Naive thymus-derived CD4-positive, alpha-beta T cell (primary cell): ENCODE measurements at regions not wholly inside any gene's neighbourhood (a gene's known extent, or its start where the extent isn't known, plus 50 kb on each side); places are given as distances from the start of the nearest gene placed in this dataset.

Experiments used
- ATAC-seq: fragments of 150-1000 bp; cut with Tn5 transposase; 2 replicates; pipeline ENCODE4 v1.10.0; 2021; ENCODE audit warnings: mild to moderate bottlenecking, moderate library complexity
- CTCF ChIA-PET: fragments of 350-600 bp; sonication (Branson Sonifier 250); formaldehyde crosslinking; loops from one replicate; lab custom pipeline; 2021; ENCODE audit warnings: antibody characterized with exemption; lab: Charles Lee
- POLR2A ChIA-PET: fragments of 350-600 bp; sonication (Branson Sonifier 250); formaldehyde crosslinking; loops from one replicate; lab custom pipeline; 2021; ENCODE audit warnings: antibody characterized with exemption, inconsistent platforms; lab: Charles Lee
- DNase-seq, 9 donors: peaks; one replicate each; pipeline versions ENCODE4 v3.0.0 to v3.0.0-alpha.2; 2020 to 2022; ENCODE audit warnings: mixed read lengths in 1 of 9
- H3K27ac ChIP-seq: one replicate; pipeline ENCODE4 v1.7.0; 2013; ENCODE audit warnings: mild to moderate bottlenecking, low read depth, low read length, moderate library complexity
- H3K27me3 ChIP-seq, 2 donors: one replicate each; pipeline ENCODE4 v1.7.0; 2013; ENCODE audit warnings: low read length in 2 of 2, mild to moderate bottlenecking in 2 of 2, moderate library complexity in 2 of 2; ENCODE audit not compliant: control insufficient read depth in 2 of 2, insufficient read depth in 2 of 2
- H3K36me3 ChIP-seq, 3 experiments: 1 replicate in 2 of 3; 2 replicates in 1 of 3; pipeline ENCODE4 v1.7.0; 2013; ENCODE audit warnings: low read length in 3 of 3, mild to moderate bottlenecking in 3 of 3, moderate library complexity in 1 of 3; ENCODE audit not compliant: insufficient read depth in 3 of 3, control insufficient read depth in 2 of 3
- H3K4me1 ChIP-seq, 2 donors: one replicate each; pipeline ENCODE4 v1.7.0; 2013; ENCODE audit warnings: low read length in 2 of 2, mild to moderate bottlenecking in 2 of 2, moderate library complexity in 1 of 2; ENCODE audit not compliant: control insufficient read depth in 2 of 2, insufficient read depth in 2 of 2
- H3K4me3 ChIP-seq: 2 replicates; pipeline ENCODE4 v1.7.0; 2013; ENCODE audit warnings: mild to moderate bottlenecking, low read length
- H3K9me3 ChIP-seq, 3 experiments: 1 replicate in 2 of 3; 2 replicates in 1 of 3; pipeline ENCODE4 v1.7.0; 2013; ENCODE audit warnings: low read length in 3 of 3; ENCODE audit not compliant: control insufficient read depth in 2 of 3
- H3K27ac Mint-ChIP-seq, 9 donors: one replicate each; pipeline ENCODE4 v1.8.0; 2020 to 2022; ENCODE audit warnings: mixed read lengths in 9 of 9, mild to moderate bottlenecking in 8 of 9, moderate library complexity in 5 of 9, inconsistent platforms in 2 of 9
- H3K27me3 Mint-ChIP-seq, 5 donors: one replicate each; pipeline ENCODE4 v1.8.0; 2021 to 2022; ENCODE audit warnings: mixed read lengths in 5 of 5, mild to moderate bottlenecking in 1 of 5
- H3K36me3 Mint-ChIP-seq, 5 donors: one replicate each; pipeline ENCODE4 v1.8.0; 2020 to 2022; ENCODE audit warnings: mixed read lengths in 5 of 5, mild to moderate bottlenecking in 3 of 5, inconsistent platforms in 1 of 5
- H3K4me1 Mint-ChIP-seq, 7 donors: one replicate each; pipeline ENCODE4 v1.8.0; 2020 to 2022; ENCODE audit warnings: mixed read lengths in 7 of 7, mild to moderate bottlenecking in 3 of 7, inconsistent platforms in 1 of 7
- H3K4me3 Mint-ChIP-seq, 10 donors: one replicate each; pipeline ENCODE4 v1.8.0; 2020 to 2022; ENCODE audit warnings: mild to moderate bottlenecking in 10 of 10, mixed read lengths in 10 of 10, moderate library complexity in 6 of 10, inconsistent platforms in 2 of 10
- H3K9me3 Mint-ChIP-seq, 11 donors: one replicate each; pipeline ENCODE4 v1.8.0; 2020 to 2022; ENCODE audit warnings: mixed read lengths in 11 of 11, mild to moderate bottlenecking in 4 of 11, inconsistent platforms in 1 of 11, moderate library complexity in 1 of 11
- intact Hi-C, 2 donors: fragments of 100-400 bp; cut with micrococcal nuclease; formaldehyde crosslinking; loops; one replicate each; pipeline ENCODE4 v1.15.1; 2023

GRCh38 chr12:130216031-130216430 lies 53.8 kb downstream of the FZD10 start:
- Histone ChIP-seq H3K36me3 (no peaks in the 10 kb centered on the region), H3K4me3 (no peak overlapping the region), H3K4me1 (no peaks in the 10 kb centered on the region), H3K27me3 (no peaks in the 10 kb centered on the region), H3K9me3 (no peaks in the 10 kb centered on the region), H3K27ac (no peak overlapping the region)
- Mint-ChIP-seq H3K4me1 (peaks cover 0 to 11% (median 0%) of the 10 kb centered on the region in 7 donors), H3K27ac (no peak overlapping the region), H3K27me3 (peaks cover 6 to 74% (median 49%) of the 10 kb centered on the region in 5 donors), H3K36me3 (peaks cover 0 to 19% (median 9%) of the 10 kb centered on the region in 5 donors), H3K9me3 (peaks cover 5 to 25% (median 11%) of the 10 kb centered on the region in 11 donors), H3K4me3 (no peak overlapping the region)
- intact Hi-C loops, result no loop called here
- ATAC-seq (no peak), DNase-seq (no peak)
- ChIA-PET CTCF (no interaction called here), POLR2A (no interaction called here)

- H3K27me3 ChIP-seq, result no peaks in the 10 kb centered on the region
- Mint-ChIP-seq H3K27ac (no peak overlapping the region), H3K27me3 (peaks cover 6 to 68% (median 56%) of the 10 kb centered on the region in 5 donors), H3K9me3 (peaks cover 5 to 29% (median 11%) of the 10 kb centered on the region in 11 donors), H3K4me3 (no peak overlapping the region), H3K36me3 (peaks cover 0 to 19% (median 9%) of the 10 kb centered on the region in 5 donors), H3K4me1 (peaks cover 0 to 4% (median 0%) of the 10 kb centered on the region in 7 donors)
- POLR2A ChIA-PET, result no interaction called here
- H3K4me1 ChIP-seq, result no peaks in the 10 kb centered on the region
- no peak overlapping the region for H3K27ac ChIP-seq
- no peaks in the 10 kb centered on the region for H3K36me3 ChIP-seq
- ATAC-seq, result no peak
- DNase-seq, result no peak
- H3K9me3 ChIP-seq, result no peaks in the 10 kb centered on the region
- intact Hi-C loops, result no loop called here
- CTCF ChIA-PET, result no interaction called here
- no peak overlapping the region for H3K4me3 ChIP-seq
Observed at GRCh38 chr12:130218682-130219081, 56.4 kb downstream of the FZD10 start.

- POLR2A ChIA-PET, result no interaction called here
- DNase-seq, result no peak
- CTCF ChIA-PET, result no interaction called here
- Mint-ChIP-seq H3K9me3 (peaks cover 5 to 29% (median 9%) of the 10 kb centered on the region in 11 donors), H3K36me3 (peaks cover 0 to 14% (median 9%) of the 10 kb centered on the region in 5 donors), H3K4me3 (no peak overlapping the region), H3K4me1 (peaks cover 0 to 4% (median 0%) of the 10 kb centered on the region in 7 donors), H3K27me3 (peaks cover 6 to 59% (median 50%) of the 10 kb centered on the region in 5 donors), H3K27ac (no peak overlapping the region)
- Histone ChIP-seq H3K4me1 (no peaks in the 10 kb centered on the region), H3K36me3 (no peaks in the 10 kb centered on the region), H3K27ac (no peak overlapping the region), H3K9me3 (no peaks in the 10 kb centered on the region), H3K4me3 (no peak overlapping the region), H3K27me3 (no peaks in the 10 kb centered on the region)
- ATAC-seq, result no peak
- intact Hi-C loops, result no loop called here
Observed at GRCh38 chr12:130219929-130220705, 57.9 kb downstream of the FZD10 start.

GRCh38 chr12:130220706-130221100 lies 58.4 kb downstream of the FZD10 start:
- Histone ChIP-seq H3K4me1 (no peaks in the 10 kb centered on the region), H3K27me3 (no peaks in the 10 kb centered on the region), H3K9me3 (no peaks in the 10 kb centered on the region), H3K27ac (no peak overlapping the region), H3K36me3 (no peaks in the 10 kb centered on the region), H3K4me3 (no peak overlapping the region)
- Mint-ChIP-seq H3K27me3 (peaks cover 6 to 54% (median 45%) of the 10 kb centered on the region in 5 donors), H3K4me3 (no peak overlapping the region), H3K27ac (no peak overlapping the region), H3K36me3 (peaks cover 0 to 11% (median 9%) of the 10 kb centered on the region in 5 donors), H3K9me3 (peaks cover 5 to 26% (median 9%) of the 10 kb centered on the region in 11 donors), H3K4me1 (peaks cover 0 to 4% (median 0%) of the 10 kb centered on the region in 7 donors)
- CTCF ChIA-PET, result no interaction called here
- no peak for DNase-seq
- POLR2A ChIA-PET, result no interaction called here
- intact Hi-C loops, result no loop called here
- no peak for ATAC-seq

- no peaks in the 10 kb centered on the region for H3K27me3 ChIP-seq
- CTCF ChIA-PET, result no interaction called here
- peaks cover 6 to 49% (median 39%) of the 10 kb centered on the region in 5 donors for H3K27me3 Mint-ChIP-seq
Observed at GRCh38 chr12:130222519-130223218, 60.4 kb downstream of the FZD10 start.

GRCh38 chr12:130223767-130224244 lies 61.5 kb downstream of the FZD10 start:
- Histone ChIP-seq H3K36me3 (no peaks in the 10 kb centered on the region), H3K27ac (no peak overlapping the region), H3K9me3 (no peaks in the 10 kb centered on the region), H3K4me1 (no peaks in the 10 kb centered on the region), H3K4me3 (no peak overlapping the region), H3K27me3 (no peaks in the 10 kb centered on the region)
- Mint-ChIP-seq H3K27ac (no peak overlapping the region), H3K36me3 (peaks cover 0 to 4% (median 0%) of the 10 kb centered on the region in 5 donors), H3K9me3 (peaks cover 0 to 18% (median 4%) of the 10 kb centered on the region in 11 donors), H3K27me3 (peaks cover 6 to 51% (median 41%) of the 10 kb centered on the region in 5 donors), H3K4me3 (no peak overlapping the region), H3K4me1 (no peaks in the 10 kb centered on the region)
- ChIA-PET POLR2A (no interaction called here), CTCF (no interaction called here)
- intact Hi-C loops, result no loop called here
- ATAC-seq, result no peak
- no peak for DNase-seq

More at GRCh38 chr12:130222519-130223218, 60.4 kb downstream of the FZD10 start:
- H3K4me1 Mint-ChIP-seq, result no peaks in the 10 kb centered on the region
- H3K4me3 ChIP-seq, result no peak overlapping the region
- no peak overlapping the region for H3K4me3 Mint-ChIP-seq
- H3K36me3 ChIP-seq, result no peaks in the 10 kb centered on the region
- H3K27ac ChIP-seq, result no peak overlapping the region
- peaks cover 0 to 6% (median 0%) of the 10 kb centered on the region in 5 donors for H3K36me3 Mint-ChIP-seq
- no peaks in the 10 kb centered on the region for H3K9me3 ChIP-seq
- POLR2A ChIA-PET, result no interaction called here
- no peaks in the 10 kb centered on the region for H3K4me1 ChIP-seq
- no peak for ATAC-seq
- intact Hi-C loops, result no loop called here
- no peak overlapping the region for H3K27ac Mint-ChIP-seq
- peaks cover 0 to 15% (median 4%) of the 10 kb centered on the region in 11 donors for H3K9me3 Mint-ChIP-seq
- DNase-seq, result no peak
